Naive thymus-derived CD4-positive, alpha-beta T cell (primary cell): ENCODE measurements at regions not wholly inside any gene's neighbourhood (a gene's known extent, or its start where the extent isn't known, plus 50 kb on each side); places are given as distances from the start of the nearest gene placed in this dataset.

Source experiments
- ATAC-seq: fragments of 150-1000 bp; cut with Tn5 transposase; 2 replicates; pipeline ENCODE4 v1.10.0; 2021; ENCODE audit warnings: mild to moderate bottlenecking, moderate library complexity
- CTCF ChIA-PET: fragments of 350-600 bp; sonication (Branson Sonifier 250); formaldehyde crosslinking; loops from one replicate; lab custom pipeline; 2021; ENCODE audit warnings: antibody characterized with exemption; lab: Charles Lee
- POLR2A ChIA-PET: fragments of 350-600 bp; sonication (Branson Sonifier 250); formaldehyde crosslinking; loops from one replicate; lab custom pipeline; 2021; ENCODE audit warnings: antibody characterized with exemption, inconsistent platforms; lab: Charles Lee
- DNase-seq, 9 donors: peaks; one replicate each; pipeline versions ENCODE4 v3.0.0 to v3.0.0-alpha.2; 2020 to 2022; ENCODE audit warnings: mixed read lengths in 1 of 9
- H3K27ac ChIP-seq: one replicate; pipeline ENCODE4 v1.7.0; 2013; ENCODE audit warnings: mild to moderate bottlenecking, low read depth, low read length, moderate library complexity
- H3K27me3 ChIP-seq, 2 donors: one replicate each; pipeline ENCODE4 v1.7.0; 2013; ENCODE audit warnings: low read length in 2 of 2, mild to moderate bottlenecking in 2 of 2, moderate library complexity in 2 of 2; ENCODE audit not compliant: control insufficient read depth in 2 of 2, insufficient read depth in 2 of 2
- H3K36me3 ChIP-seq, 3 experiments: 1 replicate in 2 of 3; 2 replicates in 1 of 3; pipeline ENCODE4 v1.7.0; 2013; ENCODE audit warnings: low read length in 3 of 3, mild to moderate bottlenecking in 3 of 3, moderate library complexity in 1 of 3; ENCODE audit not compliant: insufficient read depth in 3 of 3, control insufficient read depth in 2 of 3
- H3K4me1 ChIP-seq, 2 donors: one replicate each; pipeline ENCODE4 v1.7.0; 2013; ENCODE audit warnings: low read length in 2 of 2, mild to moderate bottlenecking in 2 of 2, moderate library complexity in 1 of 2; ENCODE audit not compliant: control insufficient read depth in 2 of 2, insufficient read depth in 2 of 2
- H3K4me3 ChIP-seq: 2 replicates; pipeline ENCODE4 v1.7.0; 2013; ENCODE audit warnings: mild to moderate bottlenecking, low read length
- H3K9me3 ChIP-seq, 3 experiments: 1 replicate in 2 of 3; 2 replicates in 1 of 3; pipeline ENCODE4 v1.7.0; 2013; ENCODE audit warnings: low read length in 3 of 3; ENCODE audit not compliant: control insufficient read depth in 2 of 3
- H3K27ac Mint-ChIP-seq, 9 donors: one replicate each; pipeline ENCODE4 v1.8.0; 2020 to 2022; ENCODE audit warnings: mixed read lengths in 9 of 9, mild to moderate bottlenecking in 8 of 9, moderate library complexity in 5 of 9, inconsistent platforms in 2 of 9
- H3K27me3 Mint-ChIP-seq, 5 donors: one replicate each; pipeline ENCODE4 v1.8.0; 2021 to 2022; ENCODE audit warnings: mixed read lengths in 5 of 5, mild to moderate bottlenecking in 1 of 5
- H3K36me3 Mint-ChIP-seq, 5 donors: one replicate each; pipeline ENCODE4 v1.8.0; 2020 to 2022; ENCODE audit warnings: mixed read lengths in 5 of 5, mild to moderate bottlenecking in 3 of 5, inconsistent platforms in 1 of 5
- H3K4me1 Mint-ChIP-seq, 7 donors: one replicate each; pipeline ENCODE4 v1.8.0; 2020 to 2022; ENCODE audit warnings: mixed read lengths in 7 of 7, mild to moderate bottlenecking in 3 of 7, inconsistent platforms in 1 of 7
- H3K4me3 Mint-ChIP-seq, 10 donors: one replicate each; pipeline ENCODE4 v1.8.0; 2020 to 2022; ENCODE audit warnings: mild to moderate bottlenecking in 10 of 10, mixed read lengths in 10 of 10, moderate library complexity in 6 of 10, inconsistent platforms in 2 of 10
- H3K9me3 Mint-ChIP-seq, 11 donors: one replicate each; pipeline ENCODE4 v1.8.0; 2020 to 2022; ENCODE audit warnings: mixed read lengths in 11 of 11, mild to moderate bottlenecking in 4 of 11, inconsistent platforms in 1 of 11, moderate library complexity in 1 of 11
- intact Hi-C, 2 donors: fragments of 100-400 bp; cut with micrococcal nuclease; formaldehyde crosslinking; loops; one replicate each; pipeline ENCODE4 v1.15.1; 2023

- Histone ChIP-seq H3K27ac (no peak overlapping the region), H3K4me3 (no peak overlapping the region), H3K36me3 (no peaks in the 10 kb centered on the region), H3K4me1 (no peaks in the 10 kb centered on the region), H3K9me3 (no peaks in the 10 kb centered on the region), H3K27me3 (no peaks in the 10 kb centered on the region)
- peaks cover 0 to 4% (median 0%) of the 10 kb centered on the region in 5 donors for H3K27me3 Mint-ChIP-seq
- peaks cover 0 to 14% (median 6%) of the 10 kb centered on the region in 7 donors for H3K4me1 Mint-ChIP-seq
- H3K36me3 Mint-ChIP-seq, result peaks cover 0 to 2% (median 2%) of the 10 kb centered on the region in 5 donors
- H3K4me3 Mint-ChIP-seq, result no peak overlapping the region
- ATAC-seq (no peak), DNase-seq (no peak)
- intact Hi-C loops, result no loop called here
- no peak overlapping the region for H3K27ac Mint-ChIP-seq
- H3K9me3 Mint-ChIP-seq, result peaks cover 0 to 2% (median 0%) of the 10 kb centered on the region in 11 donors
- ChIA-PET POLR2A (no interaction called here), CTCF (no interaction called here)
Measured at GRCh38 chr13:22137361-22138050, 466.6 kb downstream of the FGF9 start.

DNA sequence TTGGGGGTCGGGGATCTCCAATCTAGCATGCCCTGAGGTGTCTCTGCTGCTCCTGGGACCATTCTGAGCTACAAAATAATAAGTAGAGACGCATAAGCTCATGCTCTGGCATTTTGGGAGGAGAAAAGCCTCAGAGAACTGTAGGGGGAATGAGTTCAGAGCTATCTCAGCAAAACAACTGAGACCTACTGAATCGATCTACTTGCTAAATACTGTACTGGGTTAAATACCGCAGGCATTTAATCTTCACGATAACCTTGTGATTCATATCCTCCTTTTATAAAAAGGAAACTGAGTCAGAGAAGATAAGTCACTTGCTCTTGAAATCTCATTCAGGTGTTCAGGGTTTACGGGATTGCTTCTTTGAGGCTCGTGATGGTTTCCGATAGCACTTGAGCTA, 468.1 kb downstream of the FGF9 start:
- H3K36me3 ChIP-seq, result no peaks in the 10 kb centered on the region
- Mint-ChIP-seq H3K36me3 (peaks cover 0 to 6% (median 2%) of the 10 kb centered on the region in 5 donors), H3K9me3 (peaks cover 0 to 5% (median 0%) of the 10 kb centered on the region in 11 donors), H3K4me1 (peaks cover 0 to 14% (median 6%) of the 10 kb centered on the region in 7 donors), H3K27ac (no peak overlapping the region), H3K27me3 (peaks cover 0 to 5% (median 0%) of the 10 kb centered on the region in 5 donors), H3K4me3 (no peak overlapping the region)
- no peaks in the 10 kb centered on the region for H3K4me1 ChIP-seq
- no peak overlapping the region for H3K4me3 ChIP-seq
- POLR2A ChIA-PET, result no interaction called here
- no peak overlapping the region for H3K27ac ChIP-seq
- CTCF ChIA-PET, result no interaction called here
- intact Hi-C loops, result no loop called here
- ATAC-seq (no peak), DNase-seq (no peak)
- no peaks in the 10 kb centered on the region for H3K27me3 ChIP-seq
- H3K9me3 ChIP-seq, result no peaks in the 10 kb centered on the region

- Mint-ChIP-seq H3K4me1 (peaks cover 0 to 14% (median 2%) of the 10 kb centered on the region in 7 donors), H3K27ac (no peak overlapping the region), H3K36me3 (peaks cover 0 to 6% (median 3%) of the 10 kb centered on the region in 5 donors), H3K4me3 (no peak overlapping the region), H3K27me3 (peaks cover 0 to 5% (median 0%) of the 10 kb centered on the region in 5 donors), H3K9me3 (peaks cover 0 to 9% (median 2%) of the 10 kb centered on the region in 11 donors)
- Histone ChIP-seq H3K27ac (no peak overlapping the region), H3K36me3 (no peaks in the 10 kb centered on the region), H3K4me3 (no peak overlapping the region), H3K4me1 (no peaks in the 10 kb centered on the region), H3K9me3 (no peaks in the 10 kb centered on the region), H3K27me3 (no peaks in the 10 kb centered on the region)
- DNase-seq, result no peak
- POLR2A ChIA-PET, result no interaction called here
- ATAC-seq, result no peak
- CTCF ChIA-PET, result no interaction called here
- intact Hi-C loops, result no loop called here
Measured at GRCh38 chr13:22141716-22142115, 470.8 kb downstream of the FGF9 start.

GRCh38 chr13:22143671-22144070, 472.8 kb downstream of the FGF9 start:
- DNase-seq (no peak), ATAC-seq (no peak)
- Histone ChIP-seq H3K4me1 (no peaks in the 10 kb centered on the region), H3K27me3 (no peaks in the 10 kb centered on the region), H3K27ac (no peak overlapping the region), H3K4me3 (no peak overlapping the region), H3K9me3 (peaks cover 0 to 3% (median 0%) of the 10 kb centered on the region in 3 experiments), H3K36me3 (no peaks in the 10 kb centered on the region)
- H3K36me3 Mint-ChIP-seq, result peaks cover 0 to 10% (median 3%) of the 10 kb centered on the region in 5 donors
- H3K27me3 Mint-ChIP-seq, result peaks cover 0 to 5% (median 0%) of the 10 kb centered on the region in 5 donors
- POLR2A ChIA-PET, result no interaction called here
- peaks cover 0 to 10% (median 0%) of the 10 kb centered on the region in 7 donors for H3K4me1 Mint-ChIP-seq
- no peak overlapping the region for H3K4me3 Mint-ChIP-seq
- CTCF ChIA-PET, result no interaction called here
- peaks cover 0 to 16% (median 5%) of the 10 kb centered on the region in 11 donors for H3K9me3 Mint-ChIP-seq
- intact Hi-C loops, result no loop called here
- H3K27ac Mint-ChIP-seq, result no peak overlapping the region

DNA sequence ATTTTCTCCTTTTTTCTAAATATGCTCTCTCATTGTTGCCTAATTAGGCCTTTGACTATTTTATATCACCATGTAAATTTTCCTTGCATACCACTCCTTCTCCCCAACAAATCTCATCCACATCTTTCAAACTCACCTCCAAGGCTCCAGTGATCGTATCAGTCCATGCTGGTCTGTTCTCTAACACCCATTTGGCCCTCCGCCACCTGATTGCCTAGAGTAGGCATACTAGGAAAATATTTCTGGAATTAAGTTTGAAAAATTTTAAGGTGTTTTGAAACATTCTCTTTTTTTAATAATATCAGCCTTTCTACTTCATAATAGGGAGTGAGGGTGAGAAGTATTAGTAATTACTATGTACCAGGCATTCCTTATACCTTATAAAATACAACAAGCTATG, 473.9 kb downstream of the FGF9 start:
- Mint-ChIP-seq H3K27me3 (peaks cover 0 to 5% (median 0%) of the 10 kb centered on the region in 5 donors), H3K36me3 (peaks cover 0 to 10% (median 3%) of the 10 kb centered on the region in 5 donors)
- POLR2A ChIA-PET, result no interaction called here

DNA sequence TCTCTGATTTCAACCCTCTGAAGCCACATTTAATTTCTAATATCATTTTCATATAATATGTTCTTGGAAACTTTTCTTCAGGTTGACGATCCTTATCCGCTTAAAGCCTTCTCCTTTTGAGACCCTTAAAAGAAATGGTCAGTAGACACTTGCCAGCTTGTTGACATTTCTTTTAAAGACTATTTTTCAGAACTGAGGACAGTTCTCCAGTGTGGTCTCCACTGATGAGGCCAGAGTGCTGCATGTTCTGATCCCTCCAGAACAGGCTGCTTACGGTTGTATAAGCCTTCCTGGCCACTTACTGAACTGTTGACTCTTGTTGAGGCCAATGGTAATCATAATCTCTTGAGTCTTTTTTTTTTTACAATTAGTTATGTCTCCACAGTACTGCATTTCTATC, 477.3 kb downstream of the FGF9 start:
- H3K36me3 ChIP-seq, result no peaks in the 10 kb centered on the region
- H3K27ac ChIP-seq, result no peak overlapping the region
- no peak overlapping the region for H3K4me3 ChIP-seq
- POLR2A ChIA-PET, result interaction anchor here (0.6 kb wide), 1 partner anchor 671 kb away, joined by 3 read pairs; no protein-coding TSS in a partner anchor
- CTCF ChIA-PET, result no interaction called here
- intact Hi-C loops, result no loop called here
- no peaks in the 10 kb centered on the region for H3K27me3 ChIP-seq
- DNase-seq, result no peak
- Mint-ChIP-seq H3K9me3 (peaks cover 0 to 16% (median 5%) of the 10 kb centered on the region in 11 donors), H3K4me1 (peaks cover 0 to 4% (median 0%) of the 10 kb centered on the region in 7 donors), H3K27ac (no peak overlapping the region), H3K4me3 (no peak overlapping the region), H3K36me3 (peaks cover 0 to 4% (median 0%) of the 10 kb centered on the region in 5 donors), H3K27me3 (peaks cover 0 to 5% (median 4%) of the 10 kb centered on the region in 5 donors)
- no peaks in the 10 kb centered on the region for H3K4me1 ChIP-seq
- peaks cover 0 to 3% (median 0%) of the 10 kb centered on the region in 3 experiments for H3K9me3 ChIP-seq
- ATAC-seq, result no peak

More for the DNA sequence above, 473.9 kb downstream of the FGF9 start:
- no peak overlapping the region for H3K4me3 Mint-ChIP-seq
- H3K9me3 Mint-ChIP-seq, result peaks cover 0 to 16% (median 5%) of the 10 kb centered on the region in 11 donors
- peaks cover 0 to 3% (median 0%) of the 10 kb centered on the region in 3 experiments for H3K9me3 ChIP-seq
- ATAC-seq, result no peak
- no peaks in the 10 kb centered on the region for H3K27me3 ChIP-seq
- no peak for DNase-seq
- no peak overlapping the region for H3K27ac ChIP-seq
- no peak overlapping the region for H3K4me3 ChIP-seq
- peaks cover 0 to 8% (median 0%) of the 10 kb centered on the region in 7 donors for H3K4me1 Mint-ChIP-seq
- intact Hi-C loops, result no loop called here
- H3K4me1 ChIP-seq, result no peaks in the 10 kb centered on the region
- CTCF ChIA-PET, result no interaction called here
- H3K27ac Mint-ChIP-seq, result no peak overlapping the region
- no peaks in the 10 kb centered on the region for H3K36me3 ChIP-seq
